HG03460 (cell line): ENCODE measurements at regions not wholly inside any gene's neighbourhood (a gene's known extent, or its start where the extent isn't known, plus 50 kb on each side); places are given as distances from the start of the nearest gene placed in this dataset.
"Not testable (repeated sequence)": the region's sequence is repeated elsewhere in the genome, so short reads cannot be mapped to it uniquely, and the experiment has no call there.

ENCODE experiments used
- ATAC-seq: cut with Tn5 transposase; IDR thresholded peaks from one replicate; pipeline ENCODE4 v1.9.1; 2021; ENCODE audit not compliant: unreplicated experiment

GRCh38 chr1:31510853-31511789 is 65.2 kb upstream of the TINAGL1 start:
- no peak for ATAC-seq

- ATAC-seq: no peak
Measured at GRCh38 chr1:31511848-31512615, 64.3 kb upstream of the TINAGL1 start.

GRCh38 chr1:31514117-31514516 is 62.2 kb upstream of the TINAGL1 start:
- no peak for ATAC-seq

- no peak for ATAC-seq
Measured at GRCh38 chr1:31515056-31515775, 61.1 kb upstream of the TINAGL1 start.

- no peak for ATAC-seq
Measured at GRCh38 chr1:31515936-31516335, 60.4 kb upstream of the TINAGL1 start.

GRCh38 chr1:31517301-31517700 is 59.0 kb upstream of the TINAGL1 start:
- no peak for ATAC-seq

- ATAC-seq: not testable (repeated sequence)
Measured at GRCh38 chr1:31517986-31518385, 58.3 kb upstream of the TINAGL1 start.

- ATAC-seq: no peak
Measured at GRCh38 chr1:31521761-31522555, 54.4 kb upstream of the TINAGL1 start.

- ATAC-seq: no peak
Measured at GRCh38 chr1:31522556-31522845, 53.8 kb upstream of the TINAGL1 start.

- ATAC-seq: no peak
Measured at GRCh38 chr1:31523012-31523411, 53.3 kb upstream of the TINAGL1 start.

- no peak for ATAC-seq
Measured at GRCh38 chr1:31523769-31524168, 52.5 kb upstream of the TINAGL1 start.

- ATAC-seq: no peak
Measured at GRCh38 chr1:31524186-31524901, 52.0 kb upstream of the TINAGL1 start.
